Prostate gland (tissue), 2 donors: ENCODE measurements at regions not wholly inside any gene's neighbourhood (a gene's known extent, or its start where the extent isn't known, plus 50 kb on each side); places are given as distances from the start of the nearest gene placed in this dataset.

Source experiments
- CTCF ChIP-seq, 4 experiments: fragments of 200-600 bp in 2 of 4; fragments of 450-650 bp in 2 of 4; sonication (generic) in 2 of 4; IDR thresholded peaks; 1 replicate in 3 of 4; 2 replicates in 1 of 4; pipeline ENCODE4 v1.5.1; 2016 to 2019; ENCODE audit warnings: antibody characterized with exemption in 4 of 4, mild to moderate bottlenecking in 2 of 4, moderate library complexity in 2 of 4
- POLR2A ChIP-seq: fragments of 450-650 bp; IDR thresholded peaks from one replicate; pipeline ENCODE4 v1.6.1; 2016; ENCODE audit warnings: antibody characterized with exemption, mild to moderate bottlenecking
- POLR2AphosphoS5 ChIP-seq: sonication (generic); formaldehyde crosslinking; IDR thresholded peaks from one replicate; pipeline ENCODE4 v1.6.1; 2017; ENCODE audit warnings: antibody characterized with exemption

GRCh38 chr6:23354004-23354403, 772.0 kb upstream of the NRSN1 start:
- TF ChIP-seq POLR2A: no peak
- no peak for TF ChIP-seq CTCF (IDR thresholded peaks at IDR 0.05)
- no peak for TF ChIP-seq POLR2AphosphoS5
